ENCODE measurements at regions not wholly inside any gene's neighbourhood (a gene's known extent, or its start where the extent isn't known, plus 50 kb on each side); places are given as distances from the start of the nearest gene placed in this dataset.
"Not testable (repeated sequence)": the region's sequence is repeated elsewhere in the genome, so short reads cannot be mapped to it uniquely, and the experiment has no call there.

- H3K4me2 ChIP-seq; H3F3A ChIP-seq (ENCODE audit: insufficient read depth, low read depth); H3K36me3 ChIP-seq (ENCODE audit: low read depth); H2AFZ ChIP-seq; POLR2A ChIA-PET (ENCODE audit: unreplicated experiment); H4K20me1 ChIP-seq (ENCODE audit: insufficient read depth); H3K27me3 ChIP-seq (ENCODE audit: insufficient read depth, low read depth); H3K4me3 ChIP-seq; H3K79me2 ChIP-seq (ENCODE audit: low read depth); CTCF ChIA-PET; DNase-seq; H3K9me3 ChIP-seq (ENCODE audit: insufficient read depth, low read depth); BruUV-seq (replicated peaks); intact Hi-C loops (cut with micrococcal nuclease; ENCODE audit: unreplicated experiment); H3K27ac ChIP-seq; H3K4me1 ChIP-seq (replicated peaks; ENCODE audit: insufficient read depth); H3K9me2 ChIP-seq (ENCODE audit: insufficient read depth): not testable (repeated sequence)
Observed at GRCh38 chr1:146883190-146883589, 54.9 kb upstream of the NBPF12 start.

- CTCF ChIA-PET; POLR2A ChIA-PET (ENCODE audit: unreplicated experiment); H3K9me3 ChIP-seq (ENCODE audit: insufficient read depth, low read depth); H3F3A ChIP-seq (ENCODE audit: insufficient read depth, low read depth); H3K9me2 ChIP-seq (ENCODE audit: insufficient read depth); H3K27me3 ChIP-seq (ENCODE audit: insufficient read depth, low read depth); H3K79me2 ChIP-seq (ENCODE audit: low read depth); H3K4me3 ChIP-seq; H3K4me1 ChIP-seq (replicated peaks; ENCODE audit: insufficient read depth); intact Hi-C loops (cut with micrococcal nuclease; ENCODE audit: unreplicated experiment); H3K27ac ChIP-seq; BruUV-seq (replicated peaks); H3K4me2 ChIP-seq; H2AFZ ChIP-seq; H4K20me1 ChIP-seq (ENCODE audit: insufficient read depth); DNase-seq; H3K36me3 ChIP-seq (ENCODE audit: low read depth): not testable (repeated sequence)
Observed at GRCh38 chr1:146881096-146881495, 57.0 kb upstream of the NBPF12 start.

GRCh38 chr1:146863799-146864319 lies 74.3 kb upstream of the NBPF12 start:
- intact Hi-C loops (cut with micrococcal nuclease; ENCODE audit: unreplicated experiment), result not testable (repeated sequence)

GRCh38 chr1:146853147-146853546 lies 85.0 kb upstream of the NBPF12 start:
- H3K27ac ChIP-seq; H3K79me2 ChIP-seq (ENCODE audit: low read depth); H3K9me3 ChIP-seq (ENCODE audit: insufficient read depth, low read depth); H4K20me1 ChIP-seq (ENCODE audit: insufficient read depth); H3K4me1 ChIP-seq (replicated peaks; ENCODE audit: insufficient read depth); CTCF ChIA-PET; BruUV-seq (replicated peaks); POLR2A ChIA-PET (ENCODE audit: unreplicated experiment); H3K27me3 ChIP-seq (ENCODE audit: insufficient read depth, low read depth); H3K4me2 ChIP-seq; H3K9me2 ChIP-seq (ENCODE audit: insufficient read depth); H2AFZ ChIP-seq; H3K4me3 ChIP-seq; H3K36me3 ChIP-seq (ENCODE audit: low read depth); H3F3A ChIP-seq (ENCODE audit: insufficient read depth, low read depth); intact Hi-C loops (cut with micrococcal nuclease; ENCODE audit: unreplicated experiment); DNase-seq: not testable (repeated sequence)

More at GRCh38 chr1:146863799-146864319, 74.3 kb upstream of the NBPF12 start:
- BruUV-seq (replicated peaks); H2AFZ ChIP-seq; POLR2A ChIA-PET (ENCODE audit: unreplicated experiment); H3K4me2 ChIP-seq; H3K4me3 ChIP-seq; H3K27me3 ChIP-seq (ENCODE audit: insufficient read depth, low read depth); H3K4me1 ChIP-seq (replicated peaks; ENCODE audit: insufficient read depth); DNase-seq; H4K20me1 ChIP-seq (ENCODE audit: insufficient read depth); H3K9me2 ChIP-seq (ENCODE audit: insufficient read depth); H3K36me3 ChIP-seq (ENCODE audit: low read depth); H3K79me2 ChIP-seq (ENCODE audit: low read depth); CTCF ChIA-PET; H3K9me3 ChIP-seq (ENCODE audit: insufficient read depth, low read depth); H3K27ac ChIP-seq; H3F3A ChIP-seq (ENCODE audit: insufficient read depth, low read depth): not testable (repeated sequence)

GRCh38 chr1:146850352-146850889 lies 87.7 kb upstream of the NBPF12 start:
- H4K20me1 ChIP-seq (ENCODE audit: insufficient read depth); BruUV-seq (replicated peaks); H3K79me2 ChIP-seq (ENCODE audit: low read depth); intact Hi-C loops (cut with micrococcal nuclease; ENCODE audit: unreplicated experiment); H3F3A ChIP-seq (ENCODE audit: insufficient read depth, low read depth); H3K27me3 ChIP-seq (ENCODE audit: insufficient read depth, low read depth); H3K9me3 ChIP-seq (ENCODE audit: insufficient read depth, low read depth); H3K36me3 ChIP-seq (ENCODE audit: low read depth); CTCF ChIA-PET; POLR2A ChIA-PET (ENCODE audit: unreplicated experiment); H2AFZ ChIP-seq; H3K9me2 ChIP-seq (ENCODE audit: insufficient read depth); H3K27ac ChIP-seq; H3K4me3 ChIP-seq; H3K4me2 ChIP-seq; H3K4me1 ChIP-seq (replicated peaks; ENCODE audit: insufficient read depth); DNase-seq: not testable (repeated sequence)

- H3K9me3 ChIP-seq (ENCODE audit: insufficient read depth, low read depth); H3K27me3 ChIP-seq (ENCODE audit: insufficient read depth, low read depth); H3K36me3 ChIP-seq (ENCODE audit: low read depth); H2AFZ ChIP-seq; H3F3A ChIP-seq (ENCODE audit: insufficient read depth, low read depth); POLR2A ChIA-PET (ENCODE audit: unreplicated experiment); CTCF ChIA-PET; H3K4me2 ChIP-seq; H3K79me2 ChIP-seq (ENCODE audit: low read depth); H3K4me1 ChIP-seq (replicated peaks; ENCODE audit: insufficient read depth); DNase-seq; H4K20me1 ChIP-seq (ENCODE audit: insufficient read depth); H3K27ac ChIP-seq; intact Hi-C loops (cut with micrococcal nuclease; ENCODE audit: unreplicated experiment); H3K4me3 ChIP-seq; BruUV-seq (replicated peaks); H3K9me2 ChIP-seq (ENCODE audit: insufficient read depth): not testable (repeated sequence)
Observed at GRCh38 chr1:146838725-146839124, 99.4 kb upstream of the NBPF12 start.

- BruUV-seq (replicated peaks); DNase-seq; H3K4me2 ChIP-seq; H3K36me3 ChIP-seq (ENCODE audit: low read depth); H3K4me3 ChIP-seq; H3K9me2 ChIP-seq (ENCODE audit: insufficient read depth); intact Hi-C loops (cut with micrococcal nuclease; ENCODE audit: unreplicated experiment); H3K4me1 ChIP-seq (replicated peaks; ENCODE audit: insufficient read depth); H3K27ac ChIP-seq; POLR2A ChIA-PET (ENCODE audit: unreplicated experiment); H4K20me1 ChIP-seq (ENCODE audit: insufficient read depth); H3F3A ChIP-seq (ENCODE audit: insufficient read depth, low read depth); H2AFZ ChIP-seq; H3K27me3 ChIP-seq (ENCODE audit: insufficient read depth, low read depth); H3K9me3 ChIP-seq (ENCODE audit: insufficient read depth, low read depth); H3K79me2 ChIP-seq (ENCODE audit: low read depth); CTCF ChIA-PET: not testable (repeated sequence)
Observed at GRCh38 chr1:146826957-146827356, 111.2 kb upstream of the NBPF12 start.

- H3K27ac ChIP-seq; BruUV-seq (replicated peaks); H3K79me2 ChIP-seq (ENCODE audit: low read depth); CTCF ChIA-PET; H3K9me3 ChIP-seq (ENCODE audit: insufficient read depth, low read depth); H3K4me1 ChIP-seq (replicated peaks; ENCODE audit: insufficient read depth); H4K20me1 ChIP-seq (ENCODE audit: insufficient read depth); H3K4me2 ChIP-seq; POLR2A ChIA-PET (ENCODE audit: unreplicated experiment); H3F3A ChIP-seq (ENCODE audit: insufficient read depth, low read depth); H3K4me3 ChIP-seq; intact Hi-C loops (cut with micrococcal nuclease; ENCODE audit: unreplicated experiment); DNase-seq; H2AFZ ChIP-seq; H3K36me3 ChIP-seq (ENCODE audit: low read depth); H3K9me2 ChIP-seq (ENCODE audit: insufficient read depth); H3K27me3 ChIP-seq (ENCODE audit: insufficient read depth, low read depth): not testable (repeated sequence)
Observed at GRCh38 chr1:146794236-146794635, 143.9 kb upstream of the NBPF12 start.
